Stimulated activated CD4-positive, alpha-beta T cell treated with anti-CD3 and anti-CD28 coated beads, Interleukin-12 subunit alpha, Interleukin-12 subunit beta, amount 100 ng/mL, for 24 hours (primary cell): ENCODE measurements at regions not wholly inside any gene's neighbourhood (a gene's known extent, or its start where the extent isn't known, plus 50 kb on each side); places are given as distances from the start of the nearest gene placed in this dataset.

Experiments used
- DNase-seq, 2 experiments: peaks; one replicate each; pipeline ENCODE4 v3.0.0-alpha.2; 2020; ENCODE audit warnings: low read depth in 2 of 2

- DNase-seq: no peak
Observed at GRCh38 chr13:109670776-109671175, 115.6 kb downstream of the IRS2 start.

- no peak for DNase-seq
Observed at GRCh38 chr13:109669956-109670355, 116.4 kb downstream of the IRS2 start.

- no peak for DNase-seq
Observed at GRCh38 chr13:109669234-109669612, 117.2 kb downstream of the IRS2 start.

- DNase-seq: no peak
Observed at GRCh38 chr13:109668433-109669233, 117.8 kb downstream of the IRS2 start.

- DNase-seq: no peak
Observed at GRCh38 chr13:109667807-109668291, 118.5 kb downstream of the IRS2 start.

GRCh38 chr13:109667056-109667455 lies 119.3 kb downstream of the IRS2 start:
- DNase-seq: no peak

- DNase-seq: no peak
Observed at GRCh38 chr13:109666656-109667055, 119.7 kb downstream of the IRS2 start.

GRCh38 chr13:109665781-109666249 lies 120.6 kb downstream of the IRS2 start:
- no peak for DNase-seq

GRCh38 chr13:109665240-109665639 lies 121.1 kb downstream of the IRS2 start:
- DNase-seq: no peak

- DNase-seq: no peak
Observed at GRCh38 chr13:109657395-109657794, 129.0 kb downstream of the IRS2 start.

GRCh38 chr13:109656206-109656605 lies 130.2 kb downstream of the IRS2 start:
- DNase-seq: no peak

- DNase-seq: no peak
Observed at GRCh38 chr13:109655611-109656010, 130.8 kb downstream of the IRS2 start.

GRCh38 chr13:109655206-109655600 lies 131.2 kb downstream of the IRS2 start:
- DNase-seq: no peak

- DNase-seq: no peak
Observed at GRCh38 chr13:109654341-109655205, 131.8 kb downstream of the IRS2 start.

GRCh38 chr13:109652531-109652930 lies 133.9 kb downstream of the IRS2 start:
- DNase-seq: no peak

GRCh38 chr13:109651854-109652253 lies 134.5 kb downstream of the IRS2 start:
- no peak for DNase-seq

- no peak for DNase-seq
Observed at GRCh38 chr13:109651311-109651710, 135.1 kb downstream of the IRS2 start.

- DNase-seq: no peak
Observed at GRCh38 chr13:109650861-109651260, 135.5 kb downstream of the IRS2 start.

GRCh38 chr13:109649713-109650112 lies 136.7 kb downstream of the IRS2 start:
- DNase-seq: no peak

GRCh38 chr13:109647699-109648098 lies 138.7 kb downstream of the IRS2 start:
- DNase-seq: no peak

GRCh38 chr13:109647053-109647452 lies 139.3 kb downstream of the IRS2 start:
- no peak for DNase-seq

- no peak for DNase-seq
Observed at GRCh38 chr13:109646423-109646822, 140.0 kb downstream of the IRS2 start.

GRCh38 chr13:109645831-109646230 lies 140.6 kb downstream of the IRS2 start:
- DNase-seq: no peak
